ENCODE measurements at regions not wholly inside any gene's neighbourhood (a gene's known extent, or its start where the extent isn't known, plus 50 kb on each side); places are given as distances from the start of the nearest gene placed in this dataset.

DNA sequence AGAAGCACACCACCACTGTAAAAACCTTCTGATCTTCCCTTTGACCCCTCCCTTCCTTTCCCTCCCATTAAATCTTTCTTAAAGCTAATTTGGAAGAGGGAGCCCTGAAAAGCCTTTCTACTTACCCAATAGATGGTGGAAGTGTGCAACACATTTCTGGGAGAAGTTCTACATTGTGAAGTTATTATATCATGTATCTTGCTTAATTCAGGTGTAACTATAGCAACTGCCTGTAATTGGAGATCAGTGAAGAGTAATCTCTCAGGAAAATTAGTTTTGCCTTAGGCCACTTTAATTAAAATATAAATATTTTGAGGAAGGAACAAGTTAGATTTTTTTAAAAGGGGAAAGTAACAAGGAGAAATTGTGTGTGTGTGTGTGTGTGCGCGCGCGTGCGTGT is 266.0 kb downstream of the SH3BP4 start:
- DNase-seq (ENCODE audit: low read depth) = no peak
- in situ Hi-C loops (cut with HindIII; ENCODE audit: low sequenced_read_pairs) = no loop called here
- TF ChIP-seq, protein P1, sequence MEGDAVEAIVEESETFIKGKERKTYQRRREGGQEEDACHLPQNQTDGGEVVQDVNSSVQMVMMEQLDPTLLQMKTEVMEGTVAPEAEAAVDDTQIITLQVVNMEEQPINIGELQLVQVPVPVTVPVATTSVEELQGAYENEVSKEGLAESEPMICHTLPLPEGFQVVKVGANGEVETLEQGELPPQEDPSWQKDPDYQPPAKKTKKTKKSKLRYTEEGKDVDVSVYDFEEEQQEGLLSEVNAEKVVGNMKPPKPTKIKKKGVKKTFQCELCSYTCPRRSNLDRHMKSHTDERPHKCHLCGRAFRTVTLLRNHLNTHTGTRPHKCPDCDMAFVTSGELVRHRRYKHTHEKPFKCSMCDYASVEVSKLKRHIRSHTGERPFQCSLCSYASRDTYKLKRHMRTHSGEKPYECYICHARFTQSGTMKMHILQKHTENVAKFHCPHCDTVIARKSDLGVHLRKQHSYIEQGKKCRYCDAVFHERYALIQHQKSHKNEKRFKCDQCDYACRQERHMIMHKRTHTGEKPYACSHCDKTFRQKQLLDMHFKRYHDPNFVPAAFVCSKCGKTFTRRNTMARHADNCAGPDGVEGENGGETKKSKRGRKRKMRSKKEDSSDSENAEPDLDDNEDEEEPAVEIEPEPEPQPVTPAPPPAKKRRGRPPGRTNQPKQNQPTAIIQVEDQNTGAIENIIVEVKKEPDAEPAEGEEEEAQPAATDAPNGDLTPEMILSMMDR (IDR thresholded peaks at IDR 0.05; ENCODE audit: low read depth, low read length, missing control alignments) = no peak
- H3K4me3 ChIP-seq (ENCODE audit: low read depth, low read length) = no peak overlapping the region

DNA sequence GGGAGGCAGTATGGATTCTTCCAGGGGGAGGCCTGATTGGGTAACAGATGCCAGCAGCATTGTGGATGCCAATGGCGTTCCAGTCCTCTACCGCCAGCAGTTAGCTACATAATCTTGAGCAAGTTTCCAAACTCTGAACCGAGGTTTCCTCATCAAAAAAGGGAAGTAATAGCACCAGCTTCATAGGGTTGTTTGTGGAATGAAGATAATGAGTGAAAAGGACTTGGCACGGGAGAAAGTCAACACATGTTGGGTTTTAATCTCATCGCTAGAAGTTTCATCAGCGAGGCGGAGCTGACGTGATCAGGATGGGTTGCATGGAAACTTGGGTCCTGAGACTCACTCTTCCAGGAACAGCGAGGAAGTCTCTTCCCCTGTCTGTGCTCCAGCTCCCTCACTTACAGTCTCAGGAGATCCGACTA is 266.7 kb downstream of the SH3BP4 start:
- no peak for DNase-seq (ENCODE audit: low read depth)
- TF ChIP-seq, protein P1 (IDR thresholded peaks at IDR 0.05; ENCODE audit: low read depth, low read length, missing control alignments) = no peak
- in situ Hi-C loops (cut with HindIII; ENCODE audit: low sequenced_read_pairs) = no loop called here
- no peak overlapping the region for H3K4me3 ChIP-seq (ENCODE audit: low read depth, low read length)

DNA sequence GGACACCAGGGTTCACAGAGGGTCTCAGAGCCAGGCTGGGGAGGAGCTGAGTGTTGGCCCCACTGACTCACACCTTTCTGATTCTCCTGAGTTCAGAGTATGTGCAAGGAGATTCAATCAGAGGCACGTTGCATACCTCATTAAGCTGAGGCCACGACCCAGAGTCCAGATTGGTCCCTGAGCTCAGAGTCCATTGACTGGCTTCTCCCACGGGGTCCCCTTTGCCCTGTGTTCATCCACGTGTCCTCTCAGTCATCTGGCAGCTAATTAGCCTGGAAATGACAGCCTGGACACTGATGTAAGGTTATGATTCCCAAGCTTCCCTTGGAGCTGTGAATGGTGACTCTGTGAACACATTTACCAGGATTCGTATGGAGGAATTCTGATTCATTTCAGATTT is 267.2 kb downstream of the SH3BP4 start:
- no peak for DNase-seq (ENCODE audit: low read depth)
- in situ Hi-C loops (cut with HindIII; ENCODE audit: low sequenced_read_pairs) = no loop called here
- TF ChIP-seq, protein P1 (IDR thresholded peaks at IDR 0.05; ENCODE audit: low read depth, low read length, missing control alignments) = no peak
- H3K4me3 ChIP-seq (ENCODE audit: low read depth, low read length) = no peak overlapping the region

DNA sequence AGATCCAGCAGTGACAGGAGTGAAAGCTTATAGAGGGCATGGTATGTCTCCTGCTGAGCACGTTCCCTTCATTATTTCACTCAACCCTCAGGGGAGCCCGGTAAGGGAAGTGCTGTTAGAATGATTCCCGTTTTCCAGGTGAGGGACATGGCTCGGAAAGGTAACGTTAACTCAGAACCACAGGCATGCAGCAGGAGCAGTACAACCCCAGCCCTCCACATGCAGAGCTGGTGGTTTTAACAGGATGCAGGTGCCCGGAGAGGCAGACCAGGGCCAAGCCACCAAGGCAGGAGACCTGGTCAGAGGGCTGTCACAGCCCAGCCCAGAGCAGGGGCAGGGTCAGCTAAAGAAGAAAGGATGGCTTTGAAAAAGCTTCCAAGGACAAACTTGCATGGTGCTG is 268.5 kb downstream of the SH3BP4 start:
- in situ Hi-C loops (cut with HindIII; ENCODE audit: low sequenced_read_pairs) = no loop called here
- no peak overlapping the region for H3K4me3 ChIP-seq (ENCODE audit: low read depth, low read length)
- DNase-seq (ENCODE audit: low read depth) = no peak
- TF ChIP-seq, protein P1 (IDR thresholded peaks at IDR 0.05; ENCODE audit: low read depth, low read length, missing control alignments) = no peak

DNA sequence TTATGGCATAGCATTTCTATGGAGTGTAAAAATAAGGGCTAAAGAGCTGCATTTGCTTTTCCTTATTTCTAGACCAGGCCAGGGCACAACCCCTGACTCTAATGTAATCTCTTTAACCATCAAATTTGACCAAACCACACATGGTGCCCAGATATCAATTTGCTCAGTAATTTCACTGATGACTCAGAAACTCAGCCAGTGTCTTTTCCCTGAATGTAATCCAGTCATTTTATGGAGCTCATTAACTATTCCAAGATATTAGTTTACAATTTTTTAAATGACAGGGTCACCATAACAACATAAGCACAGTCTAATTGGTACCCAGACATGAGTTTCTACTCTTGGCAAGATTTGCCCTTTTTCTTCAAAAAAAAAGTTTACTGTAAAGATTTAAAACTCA is 270.8 kb upstream of the AGAP1 start:
- TF ChIP-seq, protein P1 (IDR thresholded peaks at IDR 0.05; ENCODE audit: low read depth, low read length, missing control alignments) = no peak
- H3K4me3 ChIP-seq (ENCODE audit: low read depth, low read length) = no peak overlapping the region
- in situ Hi-C loops (cut with HindIII; ENCODE audit: low sequenced_read_pairs) = no loop called here
- no peak for DNase-seq (ENCODE audit: low read depth)

DNA sequence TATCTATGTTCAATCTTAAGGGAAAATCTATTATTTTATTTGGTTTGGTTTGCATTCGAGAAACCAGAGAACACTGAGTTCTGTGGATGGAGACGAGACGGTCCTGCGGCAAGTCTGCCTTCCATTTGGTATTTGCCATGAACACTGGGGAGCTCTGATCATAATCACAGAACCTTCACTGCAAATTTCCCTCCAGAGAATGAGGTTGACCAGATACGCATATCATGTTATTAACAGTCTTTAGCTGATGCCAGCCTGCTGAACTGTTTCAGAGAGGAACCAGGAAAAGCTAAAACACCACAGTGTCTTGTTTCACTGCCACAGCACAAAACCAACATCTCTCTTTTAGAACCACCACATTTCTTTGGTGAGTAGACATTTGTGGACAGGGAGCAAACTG is 269.4 kb upstream of the AGAP1 start:
- TF ChIP-seq, protein P1 (IDR thresholded peaks at IDR 0.05; ENCODE audit: low read depth, low read length, missing control alignments) = no peak
- in situ Hi-C loops (cut with HindIII; ENCODE audit: low sequenced_read_pairs) = no loop called here

DNA sequence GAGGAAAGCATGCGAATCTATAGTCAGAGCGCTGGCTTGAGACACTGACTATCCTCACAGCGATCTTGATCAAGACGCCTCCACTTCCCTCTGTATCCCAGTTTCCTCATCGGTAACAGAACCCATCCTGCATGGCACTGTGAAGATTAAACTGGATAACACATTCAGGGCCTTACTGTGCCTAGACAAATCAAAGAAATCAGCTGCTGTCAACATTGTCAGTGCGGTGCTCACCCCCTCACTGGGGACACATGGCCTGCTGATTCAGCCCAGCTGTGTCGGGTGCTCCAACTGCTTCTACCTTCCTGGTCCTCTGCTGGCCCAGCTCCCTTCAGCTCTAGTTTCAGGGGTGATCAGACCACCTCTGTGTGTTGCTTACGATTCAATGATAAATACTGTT is 268.6 kb upstream of the AGAP1 start:
- no peak overlapping the region for H3K4me3 ChIP-seq (ENCODE audit: low read depth, low read length)
- no peak for DNase-seq (ENCODE audit: low read depth)
- TF ChIP-seq, protein P1 (IDR thresholded peaks at IDR 0.05; ENCODE audit: low read depth, low read length, missing control alignments) = no peak
- in situ Hi-C loops (cut with HindIII; ENCODE audit: low sequenced_read_pairs) = no loop called here

More for the DNA sequence above, 269.4 kb upstream of the AGAP1 start:
- H3K4me3 ChIP-seq (ENCODE audit: low read depth, low read length) = no peak overlapping the region
- no peak for DNase-seq (ENCODE audit: low read depth)
